Medulla oblongata (tissue), 1 donor: ENCODE measurements at regions not wholly inside any gene's neighbourhood (a gene's known extent, or its start where the extent isn't known, plus 50 kb on each side); places are given as distances from the start of the nearest gene placed in this dataset.

Source experiments
- DNase-seq: peaks from one replicate; pipeline ENCODE4 v3.0.0-alpha.2; 2015; ENCODE audit errors: extremely low spot score

GRCh38 chr6:146865756-146866379 lies 267.1 kb downstream of the ADGB start:
- DNase-seq: no peak

GRCh38 chr6:146866731-146867414 lies 268.1 kb downstream of the ADGB start:
- DNase-seq: no peak

- no peak for DNase-seq
Measured at GRCh38 chr6:146868671-146869209, 270.0 kb downstream of the ADGB start.

- DNase-seq: no peak
Measured at GRCh38 chr6:146870760-146871159, 272.0 kb downstream of the ADGB start.

GRCh38 chr6:146871611-146872425 lies 273.0 kb downstream of the ADGB start:
- no peak for DNase-seq

GRCh38 chr6:146872426-146872785 lies 273.6 kb downstream of the ADGB start:
- DNase-seq: no peak

- no peak for DNase-seq
Measured at GRCh38 chr6:146874278-146875018, 275.7 kb downstream of the ADGB start.

GRCh38 chr6:146875927-146876270 lies 277.1 kb downstream of the ADGB start:
- no peak for DNase-seq

- DNase-seq: no peak
Measured at GRCh38 chr6:146876271-146877151, 277.7 kb downstream of the ADGB start.

GRCh38 chr6:146878168-146878951 lies 279.6 kb downstream of the ADGB start:
- no peak for DNase-seq

GRCh38 chr6:146878952-146879340 lies 280.2 kb downstream of the ADGB start:
- DNase-seq: no peak

- DNase-seq: no peak
Measured at GRCh38 chr6:146879406-146880117, 280.8 kb downstream of the ADGB start.

- DNase-seq: no peak
Measured at GRCh38 chr6:146881228-146882181, 282.7 kb downstream of the ADGB start.

- DNase-seq: no peak
Measured at GRCh38 chr6:146883640-146884531, 285.1 kb downstream of the ADGB start.

GRCh38 chr6:146884728-146885127 lies 286.0 kb downstream of the ADGB start:
- no peak for DNase-seq

GRCh38 chr6:146885708-146886457 lies 287.1 kb downstream of the ADGB start:
- no peak for DNase-seq
